HG03378 (cell line): ENCODE measurements at regions not wholly inside any gene's neighbourhood (a gene's known extent, or its start where the extent isn't known, plus 50 kb on each side); places are given as distances from the start of the nearest gene placed in this dataset.
"Not testable (repeated sequence)": the region's sequence is repeated elsewhere in the genome, so short reads cannot be mapped to it uniquely, and the experiment has no call there.

Experiments used
- ATAC-seq: cut with Tn5 transposase; IDR thresholded peaks from one replicate; pipeline ENCODE4 v1.9.1; 2021; ENCODE audit warnings: mild to moderate bottlenecking, moderate library complexity; ENCODE audit not compliant: unreplicated experiment

DNA sequence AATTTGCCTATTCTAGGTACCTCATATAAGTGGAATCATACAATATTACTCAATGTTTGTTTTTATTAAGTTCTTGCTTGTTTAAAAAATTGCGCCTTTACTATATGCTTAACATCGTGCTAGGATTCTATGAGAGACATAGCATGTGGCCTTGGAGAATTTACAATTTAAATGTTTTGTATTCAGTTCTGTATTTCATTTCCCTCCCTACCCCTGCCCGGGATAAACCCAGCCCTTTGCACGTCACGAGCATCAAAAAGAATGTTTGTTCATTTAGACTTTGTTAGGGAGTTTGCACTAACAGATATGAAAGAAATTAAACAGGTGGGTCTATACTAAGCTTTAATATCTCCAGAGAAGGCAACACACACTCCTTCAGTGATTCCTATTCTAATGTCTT lies 75.7 kb downstream of the C18orf54 start:
- ATAC-seq = no peak

DNA sequence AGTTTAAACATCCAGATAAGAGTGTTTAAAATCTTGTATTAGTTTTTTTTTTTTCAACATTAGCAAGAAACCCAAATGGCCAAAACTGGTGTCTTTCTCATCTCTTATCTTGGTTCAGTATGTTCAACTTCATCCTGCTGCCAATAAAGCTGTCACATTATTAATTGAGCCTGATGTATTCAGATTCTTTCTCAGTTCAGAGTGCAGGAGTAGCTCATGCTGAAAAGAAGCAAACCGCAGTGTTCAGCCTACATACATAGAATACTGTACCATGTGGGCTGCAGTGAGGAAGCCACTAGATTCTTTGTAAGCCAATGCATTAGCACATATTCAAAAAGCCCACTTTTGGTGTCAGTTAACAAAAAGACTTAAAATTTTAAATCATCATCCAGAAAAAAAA lies 76.2 kb downstream of the C18orf54 start:
- no peak for ATAC-seq

DNA sequence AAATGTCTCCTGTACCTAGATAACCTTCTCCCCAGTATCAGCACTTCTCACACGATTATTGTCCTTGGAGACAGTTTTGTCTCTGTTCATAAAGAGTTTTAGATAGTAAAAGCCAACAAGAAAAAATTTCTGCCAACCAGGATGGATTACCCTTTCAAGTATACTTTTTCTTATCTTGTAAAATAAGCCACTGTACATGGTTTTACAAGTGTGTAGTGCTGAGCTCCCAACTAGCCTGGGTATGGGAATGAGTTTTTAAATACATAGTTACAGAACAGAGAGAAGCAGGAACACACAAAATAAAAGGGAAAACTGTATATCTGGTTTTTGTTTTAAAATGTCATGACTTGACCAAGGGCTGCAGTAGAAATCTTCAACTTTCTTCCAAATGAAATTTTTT lies 76.7 kb downstream of the C18orf54 start:
- ATAC-seq = no peak

DNA sequence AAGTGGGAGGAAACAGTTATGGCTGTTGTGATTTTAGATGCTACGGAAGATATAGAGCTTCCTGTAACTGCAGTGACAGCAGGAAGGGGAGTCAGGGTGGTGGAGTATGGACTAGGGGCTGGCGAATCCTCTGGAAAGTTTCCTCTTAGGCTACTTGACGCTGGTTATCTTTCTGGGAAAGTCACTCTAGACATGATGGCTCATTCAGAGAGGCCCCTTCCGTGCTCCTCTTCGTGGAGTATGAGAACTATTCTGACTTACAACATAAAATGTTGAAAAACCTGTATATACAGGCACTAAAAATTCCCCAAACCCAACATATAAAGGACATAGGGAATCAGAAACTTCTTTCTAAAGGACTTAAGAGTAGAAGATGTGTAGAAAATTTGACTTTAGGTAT lies 78.8 kb downstream of the C18orf54 start:
- ATAC-seq = no peak

DNA sequence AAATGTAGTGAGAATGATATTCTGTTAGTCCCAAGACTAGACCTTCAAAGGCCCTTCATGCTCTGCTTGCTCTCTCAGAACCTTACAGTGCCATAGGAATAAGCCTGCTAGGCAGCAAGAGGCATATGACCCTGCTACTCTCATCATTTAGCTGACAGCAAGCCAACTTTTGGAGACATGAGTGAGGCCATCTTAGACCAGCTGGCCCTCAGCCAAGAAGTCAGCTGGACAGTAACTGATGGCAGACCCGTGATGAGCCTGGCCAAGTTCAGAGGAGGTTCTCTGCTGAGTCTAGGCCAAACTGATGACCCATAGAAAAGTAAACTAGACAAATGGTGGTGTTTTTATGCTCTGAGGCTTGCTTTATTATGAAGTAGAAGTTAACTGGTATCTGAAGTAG lies 82.6 kb downstream of the C18orf54 start:
- no peak for ATAC-seq

DNA sequence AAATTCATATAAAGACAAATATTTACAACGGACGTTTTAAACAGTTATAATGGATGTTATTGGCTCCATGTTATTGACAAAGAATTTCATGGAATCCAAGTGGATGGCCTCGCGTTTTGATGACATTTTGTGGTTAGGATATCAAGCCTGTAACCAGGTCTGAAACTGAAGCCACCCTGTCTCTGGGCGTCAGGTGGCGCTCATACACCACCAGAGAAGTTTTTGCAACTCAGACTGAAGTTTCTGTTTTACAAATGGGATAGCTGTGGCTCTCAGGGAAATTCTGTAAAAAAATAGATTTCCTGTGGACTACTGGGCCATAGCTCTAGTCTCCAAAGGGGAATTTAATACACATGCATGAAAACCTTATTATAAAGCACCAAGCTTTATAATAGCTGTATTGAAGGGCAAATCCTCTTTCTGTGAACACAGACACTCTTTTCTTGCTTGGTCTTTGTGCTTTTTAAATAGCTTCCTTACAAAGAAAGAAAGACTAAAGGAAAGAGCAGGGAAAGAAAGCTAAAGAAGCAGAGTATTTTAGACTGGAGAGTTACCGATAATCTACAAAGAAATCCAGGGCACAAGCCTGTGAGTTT lies 86.7 kb downstream of the C18orf54 start:
- peak; percentile 71 for ATAC-seq

DNA sequence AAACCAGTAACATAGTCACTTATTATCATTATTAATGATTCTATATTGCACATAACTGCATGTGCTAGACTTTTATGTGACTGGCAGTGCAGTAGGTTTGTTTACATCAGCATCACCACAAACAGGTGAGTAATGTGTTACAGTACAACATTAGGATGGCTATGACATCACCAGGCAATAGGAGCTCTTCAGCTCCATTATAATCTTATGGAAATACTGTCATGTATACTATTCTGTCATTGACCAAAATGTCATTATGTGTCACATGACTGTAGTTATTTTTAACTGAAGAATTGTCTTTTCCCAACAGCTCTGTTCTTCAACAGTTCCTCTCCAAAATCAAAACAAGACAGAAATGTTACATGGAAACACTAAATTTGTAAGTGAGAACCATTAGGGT lies 96.3 kb downstream of the C18orf54 start:
- no peak for ATAC-seq

DNA sequence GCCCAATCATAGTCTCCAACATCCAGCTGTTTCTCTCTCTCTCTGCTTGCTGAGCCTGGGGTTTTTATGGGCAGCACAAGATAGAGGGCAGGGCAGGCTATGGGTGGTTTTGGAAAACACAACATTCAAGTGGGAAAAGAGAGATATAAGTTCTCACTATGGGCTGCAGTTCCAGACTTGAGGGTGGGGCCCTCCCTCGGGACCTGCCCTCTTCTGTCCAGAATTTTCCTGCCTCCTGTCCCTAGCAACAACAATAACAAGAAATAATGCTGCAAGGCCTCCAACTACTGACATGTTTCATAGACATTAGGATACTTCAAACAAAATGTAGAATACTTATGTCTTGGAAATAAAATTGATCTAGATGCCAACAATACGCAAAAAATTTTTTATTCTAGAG lies 107.8 kb downstream of the C18orf54 start:
- ATAC-seq = no peak

DNA sequence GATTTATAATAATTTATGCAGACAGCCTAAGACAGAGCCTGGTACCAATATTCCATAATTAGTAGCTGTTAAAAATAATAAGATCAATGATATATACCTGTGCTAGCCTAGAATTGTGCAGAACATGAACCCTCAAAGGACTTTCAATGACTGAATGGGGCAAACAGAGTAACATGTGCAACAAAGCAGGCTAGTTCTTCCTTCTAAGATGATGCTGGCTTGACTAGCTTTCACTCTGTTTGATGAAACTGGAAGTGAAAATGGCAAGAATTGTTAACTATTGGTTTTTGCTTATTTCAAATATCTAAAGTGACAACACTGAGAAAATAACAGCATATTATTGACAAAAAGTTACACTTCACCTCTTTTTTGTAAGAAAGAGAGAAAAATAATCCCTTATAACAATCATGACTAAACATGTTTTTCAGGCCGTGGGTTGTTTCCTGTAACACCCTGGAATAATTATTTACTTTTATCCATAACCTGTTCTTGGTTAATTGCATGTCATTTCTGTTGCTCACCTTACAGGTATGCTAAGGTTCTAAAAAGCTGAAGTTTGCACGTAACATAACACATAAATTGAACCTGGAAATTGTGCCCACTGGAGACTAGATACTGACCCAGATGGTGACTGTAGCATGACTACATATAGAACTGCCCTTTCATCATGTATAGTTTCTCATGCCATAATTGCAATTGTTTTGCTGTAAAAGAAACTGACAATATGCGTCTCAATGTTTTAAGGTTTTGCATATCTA lies 108.7 kb downstream of the C18orf54 start:
- ATAC-seq = no peak

DNA sequence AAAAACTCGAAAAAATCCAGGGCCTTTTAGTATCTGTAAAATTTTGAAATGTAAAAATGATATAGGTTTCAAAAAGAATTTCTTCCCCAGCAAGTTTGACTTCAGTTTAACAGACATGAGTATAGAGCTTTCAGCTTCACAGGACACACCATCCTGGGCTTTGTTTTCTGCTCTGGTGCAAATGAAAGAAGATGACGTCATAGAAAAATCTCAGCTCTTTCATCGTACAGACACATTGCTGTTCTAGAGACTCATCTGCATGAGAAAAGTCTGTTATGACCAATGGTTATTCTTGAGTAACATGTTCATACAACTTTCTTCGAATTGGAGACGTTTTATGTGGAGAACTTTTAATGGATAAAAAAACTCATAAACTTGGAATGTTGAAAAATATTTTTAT lies 111.7 kb upstream of the DYNAP start:
- ATAC-seq = no peak

DNA sequence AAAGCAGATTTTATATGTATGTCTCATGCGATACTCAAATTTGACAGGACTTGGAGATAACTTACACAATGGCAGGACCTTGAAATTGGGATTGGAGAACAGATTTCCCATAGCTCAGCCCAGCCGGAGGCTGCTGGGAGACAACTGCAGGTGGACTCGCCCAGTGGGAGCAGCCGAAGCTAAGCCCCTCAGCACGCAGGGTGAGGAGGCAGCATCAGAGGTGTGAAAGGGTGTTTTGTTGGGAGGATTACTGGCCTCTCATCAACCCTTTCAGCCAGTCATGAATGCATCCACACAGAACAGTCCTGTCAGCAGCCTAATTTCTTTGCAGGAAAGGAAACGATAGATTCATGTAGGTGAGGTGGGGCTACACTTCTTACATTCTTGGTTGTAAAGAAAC lies 110.4 kb upstream of the DYNAP start:
- no peak for ATAC-seq

DNA sequence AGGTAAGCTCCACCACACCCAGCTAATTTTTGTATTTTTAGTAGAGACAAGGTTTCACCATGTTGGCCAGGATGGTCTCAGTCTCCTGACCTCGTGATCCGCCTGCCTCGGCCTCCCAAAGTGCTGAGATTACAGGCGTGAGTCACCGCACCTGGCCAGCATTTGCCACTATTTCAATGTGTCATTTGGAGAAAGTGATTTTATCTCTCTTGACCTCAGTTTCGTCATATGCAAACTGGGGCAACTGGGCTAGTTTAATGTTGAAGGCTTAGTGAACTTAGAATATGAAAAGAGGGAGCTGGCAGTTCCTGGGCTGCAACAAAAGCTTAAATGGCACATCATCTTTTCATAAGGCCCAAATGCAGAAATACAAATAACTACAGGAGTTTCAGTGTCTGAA lies 88.6 kb upstream of the DYNAP start:
- ATAC-seq = not testable (repeated sequence)

DNA sequence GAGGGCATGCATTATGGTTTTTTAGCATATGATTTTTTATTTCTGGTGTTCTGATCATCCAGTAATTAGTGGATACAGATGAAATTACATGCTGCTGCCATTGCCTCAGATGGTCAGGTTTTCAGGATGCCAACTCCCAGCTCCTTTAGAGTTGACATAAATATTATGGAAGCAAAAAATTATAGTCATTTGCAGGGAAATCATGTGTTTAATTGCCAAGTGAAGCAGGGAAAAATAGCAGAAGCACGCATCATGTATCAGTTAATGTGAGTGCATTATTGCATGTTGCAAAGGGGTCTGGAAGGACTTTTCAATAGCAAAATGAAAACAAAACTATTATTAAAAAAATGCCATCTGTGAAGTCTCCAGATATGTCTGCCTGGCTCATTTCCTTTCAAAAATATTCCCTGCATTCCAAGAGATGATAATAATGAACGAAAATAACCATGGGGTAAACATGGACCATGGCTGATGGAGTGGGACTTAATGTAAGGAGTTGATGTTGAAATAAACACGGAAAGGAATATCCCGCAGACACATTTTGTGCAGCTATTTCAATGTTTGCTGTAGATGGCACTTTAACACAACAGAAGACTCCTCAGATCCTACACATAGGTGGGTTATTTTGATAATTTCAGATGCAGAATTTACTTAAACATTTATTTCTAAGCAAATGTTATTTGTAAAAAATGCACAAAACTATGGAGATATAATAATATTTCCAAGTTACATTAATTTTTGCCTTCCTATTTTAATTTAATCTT lies 87.7 kb upstream of the DYNAP start:
- ATAC-seq = no peak

DNA sequence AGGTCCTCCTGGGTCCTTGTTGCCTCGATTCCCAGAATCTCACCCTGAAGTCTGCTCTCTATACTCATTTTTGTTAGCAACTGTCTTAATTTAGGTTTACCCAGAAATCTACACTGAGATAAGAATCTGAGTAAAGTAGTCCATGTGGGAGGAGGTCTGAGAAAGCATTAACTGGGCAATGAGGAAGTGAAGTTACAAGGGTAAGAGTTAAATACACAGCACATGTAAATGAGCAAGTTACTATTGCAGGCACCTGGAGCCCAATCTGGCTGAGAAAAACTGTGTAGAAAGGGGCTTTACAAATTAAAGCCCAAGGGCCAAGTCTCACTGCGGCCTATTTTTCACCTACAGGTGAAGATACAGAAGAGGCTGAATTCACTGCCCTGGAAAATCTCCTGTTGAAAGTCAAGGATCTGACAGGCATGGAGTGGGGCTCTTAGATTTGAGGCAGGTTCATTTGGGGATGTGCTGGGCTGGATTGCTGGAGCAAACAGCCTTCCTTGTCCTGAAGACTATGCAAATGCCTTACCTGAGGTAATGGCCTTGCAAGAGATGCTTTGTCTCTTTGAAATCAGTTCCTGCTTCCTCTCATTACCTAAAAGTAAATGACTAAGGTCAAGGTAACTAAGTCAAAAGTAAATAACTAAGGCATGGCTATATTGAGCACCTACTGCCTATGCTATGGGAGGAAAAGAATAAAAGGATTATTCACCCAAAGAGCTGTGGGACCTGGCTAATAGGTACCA lies 84.4 kb upstream of the DYNAP start:
- peak; percentile 60 for ATAC-seq

DNA sequence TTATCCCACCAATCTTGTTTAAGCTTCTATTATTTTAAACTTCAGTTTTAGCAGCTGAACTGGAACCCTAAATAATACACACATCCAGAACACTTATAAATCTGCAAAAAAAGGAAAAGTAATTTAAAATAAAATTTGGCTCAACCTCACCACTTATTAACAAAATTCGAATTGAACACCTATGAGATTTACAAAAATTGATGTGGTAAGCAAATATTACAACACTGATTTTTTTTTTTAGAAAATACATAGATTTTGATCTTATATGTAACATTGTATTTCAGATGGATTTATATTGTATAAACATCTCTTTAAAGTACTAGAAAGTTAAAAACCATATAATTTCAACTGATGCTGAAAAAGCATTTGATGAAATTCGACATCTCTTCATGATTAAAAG lies 81.3 kb upstream of the DYNAP start:
- ATAC-seq = no peak

DNA sequence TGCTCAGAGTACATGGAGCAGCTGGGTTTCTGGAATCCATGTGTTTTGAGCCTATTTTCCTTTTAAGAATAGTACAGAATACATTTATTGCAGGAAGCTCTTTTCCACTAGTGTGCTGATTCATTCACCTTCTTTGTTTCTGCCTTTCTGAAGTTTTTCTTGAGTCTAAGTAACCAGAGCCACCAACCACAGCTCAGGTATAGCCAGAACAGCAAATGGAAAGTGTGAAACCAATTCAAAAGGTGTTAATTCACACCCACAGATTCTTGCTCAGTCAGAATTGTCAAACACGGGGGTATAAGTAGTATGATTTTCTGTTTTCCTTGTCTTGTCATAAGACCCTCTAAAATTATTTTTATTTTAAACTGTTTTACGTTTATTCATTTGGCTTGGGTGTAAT lies 75.9 kb upstream of the DYNAP start:
- ATAC-seq = no peak

DNA sequence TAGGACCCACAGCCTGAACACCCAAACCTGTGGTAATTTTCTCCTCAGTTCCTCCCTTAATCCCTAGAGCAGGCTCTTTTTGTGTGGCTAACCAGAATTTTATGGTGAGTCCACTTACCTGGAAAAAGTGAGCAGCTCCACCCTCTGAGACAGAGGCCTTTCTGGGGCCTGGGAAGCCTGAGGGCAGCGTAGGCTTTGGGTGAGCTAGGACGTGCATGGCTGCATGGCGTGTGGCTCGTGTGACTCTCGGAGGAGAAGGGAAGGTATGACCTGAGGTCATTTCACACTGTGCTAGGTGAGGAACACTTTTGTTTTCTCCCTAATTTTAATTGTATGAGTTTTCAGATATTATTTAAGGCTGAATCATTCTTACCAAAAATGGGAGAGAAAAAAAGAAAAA lies 73.5 kb upstream of the DYNAP start:
- ATAC-seq = no peak

DNA sequence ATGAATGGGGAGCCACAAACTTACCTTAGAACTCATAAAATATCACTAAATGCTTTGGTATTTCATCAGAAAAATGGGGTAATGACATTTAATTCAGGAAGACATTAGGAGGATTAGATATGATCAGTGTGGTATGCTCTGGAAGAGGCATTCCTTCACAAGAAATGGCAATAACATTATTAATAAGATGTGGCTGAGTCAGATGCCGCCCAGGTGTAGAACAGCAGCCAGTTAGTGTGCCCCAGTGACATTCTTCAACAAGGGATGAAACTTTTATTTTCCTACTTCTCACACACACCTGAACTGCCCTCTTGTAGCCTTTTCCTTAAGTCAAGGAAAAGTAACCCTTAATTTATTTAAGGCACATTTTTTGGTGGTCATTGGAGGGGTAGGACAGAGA lies 69.2 kb upstream of the DYNAP start:
- ATAC-seq = no peak

DNA sequence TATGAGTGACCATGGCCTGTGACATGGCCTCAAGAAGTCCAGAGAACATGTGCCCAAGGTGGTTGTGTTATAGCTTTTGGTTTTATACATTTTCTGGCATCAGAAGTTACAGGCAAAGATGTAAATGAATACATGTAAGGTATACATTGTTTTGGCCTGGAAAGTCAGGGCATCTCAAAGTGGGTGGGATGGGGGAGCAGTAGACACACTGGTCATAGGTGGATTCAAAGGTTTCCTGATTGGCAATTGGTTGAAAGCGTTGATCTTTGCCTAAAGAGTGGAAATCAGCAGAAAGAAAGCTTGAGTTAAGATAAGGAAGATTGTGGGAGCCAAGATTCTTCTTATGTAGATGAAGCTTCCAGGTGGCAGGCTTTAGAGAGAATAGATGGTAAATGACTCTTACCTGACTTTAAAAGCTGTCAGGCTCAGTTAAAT lies 62.1 kb upstream of the DYNAP start:
- no peak for ATAC-seq

DNA sequence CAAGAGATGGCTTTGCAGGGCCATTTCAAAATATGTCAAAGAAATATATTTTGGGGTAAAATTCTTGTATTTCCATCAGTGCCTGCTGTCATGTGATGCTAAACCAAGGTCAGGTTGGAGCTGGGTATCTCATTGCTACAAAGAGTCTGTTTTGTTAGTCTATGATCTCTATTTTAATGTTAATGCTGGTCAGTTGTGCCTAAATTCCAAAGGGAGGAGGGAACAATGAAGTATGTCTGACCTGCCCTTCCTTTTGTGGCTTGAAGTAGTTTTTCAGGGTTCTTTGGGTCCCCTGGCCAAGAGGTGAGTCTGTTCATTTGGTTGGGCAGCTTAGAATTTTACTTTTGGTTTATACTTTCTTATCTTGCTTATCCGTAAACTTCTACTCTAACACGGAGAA lies 61.6 kb upstream of the DYNAP start:
- no peak for ATAC-seq

DNA sequence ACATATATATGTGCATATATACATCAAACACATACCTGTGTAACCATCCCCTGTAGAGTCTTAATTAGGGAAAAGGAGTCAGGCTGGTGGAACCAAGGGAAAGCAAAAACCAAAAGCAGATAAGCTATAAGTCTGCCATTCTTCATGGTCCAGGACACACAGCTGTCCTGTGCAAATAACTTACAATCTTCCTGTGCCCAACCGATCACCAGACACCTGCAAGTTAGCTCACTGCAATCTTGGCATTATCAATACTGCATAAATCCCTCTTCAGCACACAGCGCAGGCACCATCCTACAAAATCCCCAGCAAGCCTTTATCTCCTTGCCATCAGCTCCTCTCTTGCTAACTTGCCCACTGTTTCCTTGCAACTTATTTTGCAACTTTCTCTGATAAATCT lies 60.8 kb upstream of the DYNAP start:
- ATAC-seq = no peak
